Thoracic aorta (tissue), 2 donors: ENCODE measurements at regions not wholly inside any gene's neighbourhood (a gene's known extent, or its start where the extent isn't known, plus 50 kb on each side); places are given as distances from the start of the nearest gene placed in this dataset.

Experiments used
- ATAC-seq: fragments of 150-250 bp; one replicate; pipeline ENCODE4 v1.8.0; 2017; ENCODE audit warnings: low read depth; ENCODE audit not compliant: insufficient number of reproducible peaks, low FRiP score
- DNase-seq: peaks from one replicate; pipeline ENCODE4 v3.0.0-alpha.2; 2020; ENCODE audit warnings: low spot score
- H3K27ac ChIP-seq, 2 donors: fragments of 200-600 bp; sonication (generic); 1 replicate in 1 of 2; 2 replicates in 1 of 2; pipeline ENCODE4 v1.5.1; 2016; ENCODE audit warnings: mild to moderate bottlenecking in 2 of 2, moderate library complexity in 2 of 2
- H3K27me3 ChIP-seq: fragments of 200-600 bp; sonication (generic); replicated peaks from 2 replicates; pipeline ENCODE4 v1.6.0; 2016; ENCODE audit warnings: mild to moderate bottlenecking; ENCODE audit not compliant: insufficient read depth
- H3K36me3 ChIP-seq: fragments of 200-600 bp; sonication (generic); one replicate; pipeline ENCODE4 v1.5.1; 2016
- H3K4me1 ChIP-seq, 2 donors: fragments of 200-600 bp; sonication (generic); 1 replicate in 1 of 2; 2 replicates in 1 of 2; pipeline versions ENCODE4 v1.5.1 to v1.6.0; 2016; ENCODE audit warnings: low read depth in 2 of 2, mild to moderate bottlenecking in 1 of 2; ENCODE audit not compliant: control insufficient read depth in 1 of 2
- H3K4me3 ChIP-seq: fragments of 200-600 bp; sonication (generic); 2 replicates; pipeline ENCODE4 v1.5.1; 2016; ENCODE audit warnings: mild to moderate bottlenecking
- H3K9me3 ChIP-seq: fragments of 200-600 bp; sonication (generic); 2 replicates; pipeline ENCODE4 v1.5.1; 2016
- TF ChIP-seq, protein P1 (sequence below): fragments of 200-600 bp; sonication (generic); IDR thresholded peaks from one replicate; pipeline ENCODE4 v1.5.1; 2019; ENCODE audit warnings: antibody characterized with exemption

DNA sequence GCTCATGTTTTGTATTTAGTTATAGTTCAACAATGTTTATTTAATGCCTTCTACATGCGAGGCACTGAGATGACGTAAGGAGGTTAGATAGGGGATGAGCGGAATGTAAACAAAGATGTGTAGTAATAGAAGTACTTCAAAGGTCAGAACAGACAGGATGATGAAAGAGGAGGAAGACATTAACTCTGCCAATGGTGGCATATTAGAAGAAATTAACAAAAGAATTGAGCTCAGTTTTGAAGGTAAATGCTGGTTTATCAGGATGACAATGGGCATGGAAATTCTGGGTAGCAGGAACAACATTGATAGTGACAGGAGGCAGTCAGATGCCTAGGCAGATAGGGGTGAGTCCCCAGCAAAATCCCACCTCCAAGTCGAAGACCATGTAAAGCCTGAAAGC, 62.3 kb upstream of the PGRMC2 start:
- Histone ChIP-seq H3K9me3 (no peaks in the 10 kb centered on the region), H3K4me1 (peaks cover 11 to 27% of the 10 kb centered on the region in 2 donors), H3K4me3 (no peak overlapping the region), H3K36me3 (no peaks in the 10 kb centered on the region), H3K27me3 (no peaks in the 10 kb centered on the region), H3K27ac (no peak overlapping the region)
- ATAC-seq, result no peak
- no peak for DNase-seq
- TF ChIP-seq, protein P1, sequence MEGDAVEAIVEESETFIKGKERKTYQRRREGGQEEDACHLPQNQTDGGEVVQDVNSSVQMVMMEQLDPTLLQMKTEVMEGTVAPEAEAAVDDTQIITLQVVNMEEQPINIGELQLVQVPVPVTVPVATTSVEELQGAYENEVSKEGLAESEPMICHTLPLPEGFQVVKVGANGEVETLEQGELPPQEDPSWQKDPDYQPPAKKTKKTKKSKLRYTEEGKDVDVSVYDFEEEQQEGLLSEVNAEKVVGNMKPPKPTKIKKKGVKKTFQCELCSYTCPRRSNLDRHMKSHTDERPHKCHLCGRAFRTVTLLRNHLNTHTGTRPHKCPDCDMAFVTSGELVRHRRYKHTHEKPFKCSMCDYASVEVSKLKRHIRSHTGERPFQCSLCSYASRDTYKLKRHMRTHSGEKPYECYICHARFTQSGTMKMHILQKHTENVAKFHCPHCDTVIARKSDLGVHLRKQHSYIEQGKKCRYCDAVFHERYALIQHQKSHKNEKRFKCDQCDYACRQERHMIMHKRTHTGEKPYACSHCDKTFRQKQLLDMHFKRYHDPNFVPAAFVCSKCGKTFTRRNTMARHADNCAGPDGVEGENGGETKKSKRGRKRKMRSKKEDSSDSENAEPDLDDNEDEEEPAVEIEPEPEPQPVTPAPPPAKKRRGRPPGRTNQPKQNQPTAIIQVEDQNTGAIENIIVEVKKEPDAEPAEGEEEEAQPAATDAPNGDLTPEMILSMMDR, result no peak

DNA sequence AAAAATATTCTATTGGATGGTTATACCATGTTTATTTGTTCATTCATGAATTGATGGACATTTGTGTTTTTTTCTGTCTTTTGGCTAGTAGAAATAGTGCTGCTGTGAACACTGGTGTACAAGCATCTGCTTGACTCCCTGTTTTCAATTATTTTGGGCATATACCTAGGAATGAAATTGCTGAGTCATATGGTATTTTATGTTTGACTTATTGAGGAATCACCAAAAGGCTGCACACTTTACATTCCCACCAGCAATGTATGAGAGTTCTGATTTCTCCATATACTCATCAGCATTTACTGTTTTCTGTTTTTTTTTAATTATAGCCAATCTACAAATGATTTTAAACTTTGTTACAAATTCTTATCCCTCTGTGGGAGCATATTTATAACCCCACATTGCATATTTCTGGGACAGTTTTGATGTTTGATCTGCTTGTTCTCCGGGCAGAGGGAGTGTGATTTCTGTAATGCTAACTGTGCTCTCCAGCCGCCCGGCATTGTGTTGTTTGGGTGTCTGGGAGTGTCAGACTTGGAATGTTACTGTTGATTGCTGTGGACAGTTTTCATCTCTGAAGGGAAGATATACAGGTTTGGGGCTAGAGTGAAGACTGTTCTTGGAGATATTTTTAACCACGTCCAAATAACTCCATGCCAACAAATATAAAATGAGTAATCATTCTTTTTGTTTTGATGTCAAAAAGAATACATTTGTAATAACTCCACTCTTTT, 60.5 kb upstream of the PGRMC2 start:
- no peaks in the 10 kb centered on the region for H3K36me3 ChIP-seq
- no peak overlapping the region for H3K27ac ChIP-seq
- no peaks in the 10 kb centered on the region for H3K9me3 ChIP-seq
- H3K4me3 ChIP-seq, result no peak overlapping the region
- no peak for DNase-seq
- no peaks in the 10 kb centered on the region for H3K27me3 ChIP-seq
- ATAC-seq, result no peak
- TF ChIP-seq, protein P1, result no peak
- peaks cover 11 to 15% of the 10 kb centered on the region in 2 donors for H3K4me1 ChIP-seq

DNA sequence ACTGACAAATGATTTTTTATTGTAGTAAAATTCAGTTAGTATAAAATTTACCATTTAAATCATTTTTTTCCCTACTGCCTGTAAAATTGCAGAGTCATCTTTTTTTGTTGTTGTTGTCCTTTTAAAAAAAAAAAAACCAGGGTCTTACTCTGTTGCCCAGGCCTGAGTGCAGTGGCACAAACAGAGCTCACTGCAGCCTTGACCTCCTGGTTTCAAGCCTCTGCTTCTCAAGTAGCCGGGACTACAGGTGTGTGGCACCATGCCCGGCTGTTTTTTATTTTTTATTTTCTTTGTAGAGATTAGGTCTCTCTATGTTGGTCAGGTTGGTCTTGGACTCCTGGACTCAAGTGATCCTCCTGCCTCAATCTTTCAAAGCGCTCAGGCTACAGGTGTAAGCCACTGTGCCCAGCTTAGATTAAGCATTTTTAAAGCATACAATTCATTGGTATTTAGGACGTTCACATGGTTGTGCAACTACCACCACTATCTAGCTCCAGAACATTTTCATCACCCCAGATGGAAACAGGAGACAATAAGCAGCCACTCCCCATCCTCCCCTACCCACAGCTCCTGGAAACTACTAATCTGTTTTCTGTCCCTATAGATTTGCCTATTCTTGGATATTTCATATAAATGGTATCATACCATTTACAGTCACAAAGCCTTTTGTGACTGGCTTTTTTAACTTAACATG, 59.7 kb upstream of the PGRMC2 start:
- no peak for ATAC-seq
- H3K4me1 ChIP-seq, result peaks cover 11 to 15% of the 10 kb centered on the region in 2 donors
- H3K27me3 ChIP-seq, result no peaks in the 10 kb centered on the region
- no peaks in the 10 kb centered on the region for H3K36me3 ChIP-seq
- H3K9me3 ChIP-seq, result no peaks in the 10 kb centered on the region
- no peak overlapping the region for H3K4me3 ChIP-seq
- TF ChIP-seq, protein P1, result no peak
- no peak for DNase-seq
- H3K27ac ChIP-seq, result no peak overlapping the region

DNA sequence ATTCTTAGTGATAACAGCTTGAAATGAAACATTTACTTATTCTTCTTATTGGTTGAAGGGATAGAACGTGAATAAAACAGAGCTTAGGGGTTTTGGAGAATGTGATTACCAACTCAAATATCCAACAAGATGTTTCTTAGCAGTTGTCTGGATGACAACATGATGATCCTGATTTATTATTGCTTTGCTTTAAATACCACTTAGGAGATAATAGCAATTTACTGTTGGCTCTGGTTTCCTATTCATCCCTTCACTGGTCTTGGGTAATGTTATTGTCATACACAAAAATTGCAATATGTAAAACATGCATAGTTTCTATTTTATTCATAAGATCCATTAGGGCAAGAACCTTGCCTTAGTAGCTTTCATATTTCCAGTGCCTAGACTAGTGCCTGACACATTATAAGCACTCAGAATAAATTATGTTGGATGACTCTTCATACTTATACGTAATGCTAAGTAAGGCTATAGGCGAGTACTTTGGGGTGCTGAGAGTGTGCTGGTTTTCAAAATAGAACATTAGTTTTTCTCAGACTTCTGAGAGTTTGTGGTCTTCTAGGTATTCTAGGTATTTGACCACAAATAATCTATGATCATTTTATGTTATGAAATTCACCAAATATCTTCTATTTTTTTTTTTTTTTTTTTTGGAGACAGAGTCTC, 58.6 kb upstream of the PGRMC2 start:
- Histone ChIP-seq H3K27ac (no peak overlapping the region), H3K36me3 (no peaks in the 10 kb centered on the region), H3K27me3 (no peaks in the 10 kb centered on the region), H3K4me3 (no peak overlapping the region), H3K9me3 (no peaks in the 10 kb centered on the region), H3K4me1 (peaks cover 11 to 15% of the 10 kb centered on the region in 2 donors)
- DNase-seq (no peak), ATAC-seq (no peak)
- TF ChIP-seq, protein P1, result no peak

DNA sequence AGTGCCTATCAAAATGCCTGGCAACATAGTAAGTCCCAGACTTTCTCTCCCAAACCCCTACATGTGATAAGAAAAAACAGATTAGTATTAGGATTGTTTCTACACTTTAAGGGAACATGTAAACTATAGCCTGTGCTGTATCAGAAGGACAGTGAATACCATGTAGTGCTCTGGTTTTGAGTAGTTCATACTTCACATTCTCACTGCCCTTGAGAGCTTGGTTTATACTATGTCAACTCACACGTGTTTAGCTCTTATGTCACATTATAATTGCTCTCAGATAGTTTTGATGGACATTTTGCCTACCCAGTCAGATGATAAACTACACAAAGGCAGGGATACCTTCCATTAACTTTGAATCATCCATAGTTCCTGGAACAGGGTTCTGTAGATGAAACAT, 58.0 kb upstream of the PGRMC2 start:
- peaks cover 11 to 15% of the 10 kb centered on the region in 2 donors for H3K4me1 ChIP-seq
- no peaks in the 10 kb centered on the region for H3K36me3 ChIP-seq
- ATAC-seq (no peak), DNase-seq (no peak)
- H3K27me3 ChIP-seq, result no peaks in the 10 kb centered on the region
- H3K27ac ChIP-seq, result no peak overlapping the region
- H3K9me3 ChIP-seq, result no peaks in the 10 kb centered on the region
- TF ChIP-seq, protein P1, result no peak
- no peak overlapping the region for H3K4me3 ChIP-seq
